Panc1 (cell line): ENCODE measurements at regions not wholly inside any gene's neighbourhood (a gene's known extent, or its start where the extent isn't known, plus 50 kb on each side); places are given as distances from the start of the nearest gene placed in this dataset.

Source experiments
- ATAC-seq: fragments of 200-7000 bp; cut with Tn5 transposase; 2 replicates; pipeline ENCODE4 v1.9.1; 2020; ENCODE audit warnings: mild to moderate bottlenecking, moderate library complexity
- BruUV-seq: library from RNA; stranded (reverse); fragments of 400-500 nt; replicated peaks from 2 replicates; lab custom pipeline; 2021; lab: Mats Ljungman, UMichigan
- CTCF ChIA-PET: fragments of 300-600 bp; sonication (Branson Sonifier 250); formaldehyde crosslinking; loops from one replicate; lab custom pipeline; 2022; ENCODE audit warnings: antibody characterized with exemption; lab: Charles Lee
- POLR2A ChIA-PET: fragments of 300-600 bp; sonication (Branson Sonifier 250); formaldehyde crosslinking; loops from one replicate; lab custom pipeline; 2022; ENCODE audit warnings: antibody characterized with exemption; lab: Charles Lee
- DNase-seq: peaks from one replicate; pipeline ENCODE4 v3.0.0-alpha.2; 2010; ENCODE audit warnings: low read depth, low spot score
- H3K27ac ChIP-seq: 2 replicates; pipeline ENCODE4 v1.5.1; 2011; ENCODE audit warnings: mild to moderate bottlenecking, low read length, inconsistent platforms
- H3K27me3 ChIP-seq: fragments of 200-500 bp; sonication (Bioruptor generic); 2 replicates; pipeline ENCODE4 v1.6.0; 2014; ENCODE audit warnings: low read length, inconsistent platforms; ENCODE audit not compliant: control insufficient read depth, insufficient read depth
- H3K36me3 ChIP-seq: fragments of 200-500 bp; sonication (Bioruptor generic); 2 replicates; pipeline ENCODE4 v1.5.1; 2014; ENCODE audit warnings: inconsistent platforms, mild to moderate bottlenecking, low read length, moderate library complexity; ENCODE audit not compliant: control insufficient read depth, insufficient read depth
- H3K4me1 ChIP-seq: 2 replicates; pipeline ENCODE4 v1.5.1; 2011; ENCODE audit warnings: inconsistent platforms, mild to moderate bottlenecking, low read length, moderate library complexity; ENCODE audit not compliant: control insufficient read depth, insufficient read depth
- H3K4me3 ChIP-seq, 2 experiments: 2 replicates each; pipeline ENCODE4 v1.5.1; 2011 to 2012; ENCODE audit warnings: low read depth in 2 of 2, low read length in 2 of 2, mild to moderate bottlenecking in 2 of 2, inconsistent platforms in 1 of 2, moderate library complexity in 1 of 2
- H3K9me3 ChIP-seq: fragments of 200-500 bp; sonication (Bioruptor generic); 2 replicates; pipeline ENCODE4 v1.5.1; 2014; ENCODE audit warnings: low read depth, mild to moderate bottlenecking, inconsistent platforms, low read length, moderate library complexity; ENCODE audit not compliant: control insufficient read depth, insufficient read depth
- CTCF ChIP-seq: fragments of 450-650 bp; IDR thresholded peaks from 2 replicates; pipeline ENCODE4 v1.5.1; 2017; ENCODE audit warnings: mild to moderate bottlenecking
- POLR2AphosphoS5 ChIP-seq: IDR thresholded peaks from 2 replicates; pipeline ENCODE4 v1.6.1; 2012; ENCODE audit warnings: mild to moderate bottlenecking, low read depth, low read length, moderate library complexity
- REST ChIP-seq, 2 experiments: IDR thresholded peaks; 2 replicates each; pipeline ENCODE4 v1.6.1; 2011 to 2012; ENCODE audit warnings: low read depth in 2 of 2, control low read depth in 1 of 2, low read length in 1 of 2, mild to moderate bottlenecking in 1 of 2, moderate library complexity in 1 of 2; ENCODE audit not compliant: insufficient read depth in 1 of 2
- SIN3A ChIP-seq: IDR thresholded peaks from 2 replicates; pipeline ENCODE4 v1.6.1; 2012; ENCODE audit warnings: low read depth, mild to moderate bottlenecking, low read length, moderate library complexity, borderline replicate concordance; ENCODE audit not compliant: insufficient read depth
- TCF7L2 ChIP-seq: IDR thresholded peaks from 2 replicates; pipeline ENCODE4 v1.6.1; 2011; ENCODE audit warnings: mild to moderate bottlenecking, low read depth, low read length, inconsistent platforms
- in situ Hi-C: cut with HindIII; loops from 2 replicates; pipeline ENCODE4 v1.10.0; 2016; ENCODE audit warnings: low sequenced_read_pairs, low pct_unique_long_range_greater_than_20kb
- intact Hi-C: fragments of 100-400 bp; cut with micrococcal nuclease; formaldehyde crosslinking; loops from one replicate; pipeline ENCODE4 v1.10.0; 2022; ENCODE audit not compliant: unreplicated experiment

- CTCF ChIA-PET, result no interaction called here
- Histone ChIP-seq H3K9me3 (no peaks in the 10 kb centered on the region), H3K4me1 (no peaks in the 10 kb centered on the region), H3K4me3 (no peak overlapping the region), H3K27ac (no peak overlapping the region), H3K27me3 (0 out of 2 replicates have a peak, but pooled peaks cover 4% of the 10 kb centered on the region), H3K36me3 (no peaks in the 10 kb centered on the region)
- BruUV-seq, result no TSS peak
- in situ Hi-C loops, result no loop called here
- intact Hi-C loops, result no loop called here
- no peak for TF ChIP-seq TCF7L2
- TF ChIP-seq POLR2AphosphoS5, result no peak
- TF ChIP-seq SIN3A, result no peak
- TF ChIP-seq REST (IDR thresholded peaks at IDR 0.05; ENCODE audit: insufficient read depth in 1 of 2, low read depth in 2 of 2, low read length in 1 of 2), result no peak
- TF ChIP-seq CTCF, result no peak
- ATAC-seq (no peak), DNase-seq (no peak)
- POLR2A ChIA-PET, result no interaction called here
Measured at GRCh38 chr2:118464546-118465265, 376.4 kb downstream of the INSIG2 start.

GRCh38 chr2:118464046-118464445 lies 375.8 kb downstream of the INSIG2 start:
- no peak for DNase-seq

GRCh38 chr2:118460425-118460824 lies 372.2 kb downstream of the INSIG2 start:
- in situ Hi-C loops, result no loop called here
- ATAC-seq (no peak), DNase-seq (no peak)
- no peaks in the 10 kb centered on the region for H3K27me3 ChIP-seq
- TF ChIP-seq CTCF (no peak), TCF7L2 (no peak), SIN3A (no peak), REST (IDR thresholded peaks at IDR 0.05; ENCODE audit: insufficient read depth in 1 of 2, low read depth in 2 of 2, low read length in 1 of 2) (no peak), POLR2AphosphoS5 (no peak)
- POLR2A ChIA-PET, result no interaction called here
- CTCF ChIA-PET, result no interaction called here
- intact Hi-C loops, result no loop called here
- H3K27ac ChIP-seq, result no peak overlapping the region
- H3K36me3 ChIP-seq, result no peaks in the 10 kb centered on the region
- H3K4me3 ChIP-seq, result no peak overlapping the region
- BruUV-seq, result no TSS peak
- H3K9me3 ChIP-seq, result no peaks in the 10 kb centered on the region
- no peaks in the 10 kb centered on the region for H3K4me1 ChIP-seq

More at GRCh38 chr2:118464046-118464445, 375.8 kb downstream of the INSIG2 start:
- Histone ChIP-seq H3K27ac (no peak overlapping the region), H3K4me3 (no peak overlapping the region), H3K36me3 (no peaks in the 10 kb centered on the region), H3K27me3 (no peaks in the 10 kb centered on the region), H3K4me1 (no peaks in the 10 kb centered on the region), H3K9me3 (no peaks in the 10 kb centered on the region)
- no peak for TF ChIP-seq SIN3A
- in situ Hi-C loops, result no loop called here
- intact Hi-C loops, result no loop called here
- CTCF ChIA-PET, result no interaction called here
- no peak for ATAC-seq
- POLR2A ChIA-PET, result no interaction called here
- BruUV-seq, result no TSS peak
